ENCODE measurements at regions not wholly inside any gene's neighbourhood (a gene's known extent, or its start where the extent isn't known, plus 50 kb on each side); places are given as distances from the start of the nearest gene placed in this dataset.

DNA sequence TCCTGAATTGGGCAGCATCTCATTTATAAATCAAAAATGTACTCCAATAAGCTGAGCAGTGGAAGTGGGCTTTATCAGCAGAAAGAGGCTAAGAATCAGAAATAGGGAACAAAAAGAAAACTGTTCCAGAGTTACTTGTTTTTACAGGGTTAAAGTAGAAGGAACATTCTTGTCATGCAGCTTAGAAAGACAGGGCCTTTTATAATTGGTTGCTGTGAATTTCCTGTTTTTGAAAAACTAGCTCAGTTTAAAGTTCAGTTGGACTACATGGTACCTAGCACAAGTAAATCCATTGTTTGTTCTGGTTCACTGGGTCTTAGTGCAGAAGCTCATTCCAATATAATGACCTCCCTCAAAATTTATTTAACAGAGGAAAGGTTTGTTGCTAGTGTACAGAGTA lies 200.8 kb downstream of the GRIA2 start:
- DNase-seq (no peak), ATAC-seq (no peak)
- TF ChIP-seq, protein P1, sequence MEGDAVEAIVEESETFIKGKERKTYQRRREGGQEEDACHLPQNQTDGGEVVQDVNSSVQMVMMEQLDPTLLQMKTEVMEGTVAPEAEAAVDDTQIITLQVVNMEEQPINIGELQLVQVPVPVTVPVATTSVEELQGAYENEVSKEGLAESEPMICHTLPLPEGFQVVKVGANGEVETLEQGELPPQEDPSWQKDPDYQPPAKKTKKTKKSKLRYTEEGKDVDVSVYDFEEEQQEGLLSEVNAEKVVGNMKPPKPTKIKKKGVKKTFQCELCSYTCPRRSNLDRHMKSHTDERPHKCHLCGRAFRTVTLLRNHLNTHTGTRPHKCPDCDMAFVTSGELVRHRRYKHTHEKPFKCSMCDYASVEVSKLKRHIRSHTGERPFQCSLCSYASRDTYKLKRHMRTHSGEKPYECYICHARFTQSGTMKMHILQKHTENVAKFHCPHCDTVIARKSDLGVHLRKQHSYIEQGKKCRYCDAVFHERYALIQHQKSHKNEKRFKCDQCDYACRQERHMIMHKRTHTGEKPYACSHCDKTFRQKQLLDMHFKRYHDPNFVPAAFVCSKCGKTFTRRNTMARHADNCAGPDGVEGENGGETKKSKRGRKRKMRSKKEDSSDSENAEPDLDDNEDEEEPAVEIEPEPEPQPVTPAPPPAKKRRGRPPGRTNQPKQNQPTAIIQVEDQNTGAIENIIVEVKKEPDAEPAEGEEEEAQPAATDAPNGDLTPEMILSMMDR (IDR thresholded peaks at IDR 0.05) = no peak
- intact Hi-C loops (cut with DNase I) = no loop called here
- Histone ChIP-seq H3K36me3 (ENCODE audit: insufficient read depth in 1 of 2, low read depth in 1 of 2) (no peaks in the 10 kb centered on the region), H3K9me3 (no peaks in the 10 kb centered on the region), H3K27ac (no peak overlapping the region), H3K27me3 (ENCODE audit: insufficient read depth in 3 of 3, low read length in 2 of 3) (no peaks in the 10 kb centered on the region), H3K4me1 (no peaks in the 10 kb centered on the region), H3K4me3 (no peak overlapping the region)

Data from psoas muscle (tissue), 6 donors.